ENCODE measurements at regions not wholly inside any gene's neighbourhood (a gene's known extent, or its start where the extent isn't known, plus 50 kb on each side); places are given as distances from the start of the nearest gene placed in this dataset.
A peak's percentile ranks its signal among the peaks of the same experiment; 100 is the strongest.

- H3K36me3 ChIP-seq (ENCODE audit: control insufficient read depth in 4 of 4, insufficient read depth in 4 of 4, low read length in 4 of 4): no peaks in the 10 kb centered on the region
- H3K9ac ChIP-seq (ENCODE audit: insufficient read depth in 1 of 2, low read length in 2 of 2): no peak overlapping the region
- ATAC-seq (ENCODE audit: insufficient read depth, low FRiP score) (no peak), DNase-seq (peak in 1 of 3 donors; percentile 19)
- H3K4me3 ChIP-seq: no peak overlapping the region
- TF ChIP-seq CTCF (IDR thresholded peaks at IDR 0.05; ENCODE audit: control extremely low read depth, extremely low read depth): no peak
- H3K9me3 ChIP-seq (ENCODE audit: control insufficient read depth in 4 of 4, insufficient read depth in 3 of 4, low read length in 3 of 4): no peaks in the 10 kb centered on the region
- no peak overlapping the region for H3K27ac ChIP-seq (ENCODE audit: low read depth in 1 of 2, low read length in 1 of 2)
- peaks cover 0 to 11% (median 0%) of the 10 kb centered on the region in 5 donors for H3K4me1 ChIP-seq (ENCODE audit: control insufficient read depth in 5 of 5, insufficient read depth in 5 of 5, low read length in 5 of 5)
- WGBS, 2 donors: 54 to 63% methylated on average over 10 of the region's 10 CpGs
- H3K27me3 ChIP-seq (ENCODE audit: control insufficient read depth in 3 of 3, insufficient read depth in 3 of 3, low read length in 2 of 3): peaks cover 0 to 4% (median 3%) of the 10 kb centered on the region in 3 donors
These were observed 294.4 kb upstream of the IRX5 start for GRCh38 chr16:54636221-54636793.

- Histone ChIP-seq H3K9me3 (ENCODE audit: control insufficient read depth in 4 of 4, insufficient read depth in 3 of 4, low read length in 3 of 4) (no peaks in the 10 kb centered on the region), H3K4me1 (ENCODE audit: control insufficient read depth in 5 of 5, insufficient read depth in 5 of 5, low read length in 5 of 5) (peaks cover 0 to 11% (median 0%) of the 10 kb centered on the region in 5 donors), H3K36me3 (ENCODE audit: control insufficient read depth in 4 of 4, insufficient read depth in 4 of 4, low read length in 4 of 4) (no peaks in the 10 kb centered on the region), H3K9ac (ENCODE audit: insufficient read depth in 1 of 2, low read length in 2 of 2) (no peak overlapping the region), H3K4me3 (no peak overlapping the region), H3K27ac (ENCODE audit: low read depth in 1 of 2, low read length in 1 of 2) (no peak overlapping the region), H3K27me3 (ENCODE audit: control insufficient read depth in 3 of 3, insufficient read depth in 3 of 3, low read length in 2 of 3) (peaks cover 0 to 4% (median 0%) of the 10 kb centered on the region in 3 donors)
- no peak for TF ChIP-seq CTCF (IDR thresholded peaks at IDR 0.05; ENCODE audit: control extremely low read depth, extremely low read depth)
- DNase-seq (peak in 1 of 3 donors; percentile 36), ATAC-seq (ENCODE audit: insufficient read depth, low FRiP score) (peak; percentile 65)
- 65 to 77% methylated on average over 6 of the region's 6 CpGs for WGBS, 2 donors
These were observed 296.7 kb upstream of the IRX5 start for GRCh38 chr16:54633943-54634362.

- no peak overlapping the region for H3K27ac ChIP-seq (ENCODE audit: low read depth in 1 of 2, low read length in 1 of 2)
- H3K9me3 ChIP-seq (ENCODE audit: control insufficient read depth in 4 of 4, insufficient read depth in 3 of 4, low read length in 3 of 4): no peaks in the 10 kb centered on the region
- H3K4me3 ChIP-seq: no peak overlapping the region
- peaks cover 0 to 2% (median 0%) of the 10 kb centered on the region in 3 donors for H3K27me3 ChIP-seq (ENCODE audit: control insufficient read depth in 3 of 3, insufficient read depth in 3 of 3, low read length in 2 of 3)
- no peaks in the 10 kb centered on the region for H3K36me3 ChIP-seq (ENCODE audit: control insufficient read depth in 4 of 4, insufficient read depth in 4 of 4, low read length in 4 of 4)
- DNase-seq: no peak
- TF ChIP-seq CTCF (IDR thresholded peaks at IDR 0.05; ENCODE audit: control extremely low read depth, extremely low read depth): no peak
- H3K4me1 ChIP-seq (ENCODE audit: control insufficient read depth in 5 of 5, insufficient read depth in 5 of 5, low read length in 5 of 5): peaks cover 0 to 11% (median 0%) of the 10 kb centered on the region in 5 donors
- 68 to 79% methylated on average over 13 of the region's 13 CpGs for whole genome bisulfite sequencing, 2 donors
- peak overlapping the region in 1 of 2 donors; percentile 8 for H3K9ac ChIP-seq (ENCODE audit: insufficient read depth in 1 of 2, low read length in 2 of 2)
- no peak for ATAC-seq (ENCODE audit: insufficient read depth, low FRiP score)
These were observed 298.1 kb upstream of the IRX5 start for GRCh38 chr16:54632322-54633220.
